Endothelial cell of umbilical vein (primary cell): ENCODE measurements at regions not wholly inside any gene's neighbourhood (a gene's known extent, or its start where the extent isn't known, plus 50 kb on each side); places are given as distances from the start of the nearest gene placed in this dataset.

Source experiments
- BruUV-seq: library from RNA; stranded (reverse); fragments of 400-500 nt; replicated peaks from 2 replicates; lab custom pipeline; 2021; lab: Mats Ljungman, UMichigan
- CTCF ChIA-PET: fragments of 300-600, 350-600 bp; sonication (Branson Sonifier 250); formaldehyde crosslinking; loops from one replicate; lab custom pipeline; 2021; ENCODE audit warnings: antibody characterized with exemption, inconsistent platforms; lab: Charles Lee
- POLR2A ChIA-PET: fragments of 300-600, 350-600 bp; sonication (Branson Sonifier 250); formaldehyde crosslinking; loops from one replicate; lab custom pipeline; 2021; ENCODE audit warnings: antibody characterized with exemption, inconsistent platforms; lab: Charles Lee
- DNase-seq: peaks from one replicate; pipeline ENCODE4 v3.0.0-alpha.2; 2011; ENCODE audit warnings: low read depth, low spot score
- FAIRE-seq: peaks from 2 replicates; lab custom pipeline; 2011; peaks lifted over from hg19 to GRCh38; lab: Jason Lieb, UNC
- H2AFZ ChIP-seq: 2 replicates; pipeline ENCODE4 v1.6.0; 2012; ENCODE audit warnings: low read depth, low read length, control low read depth, inconsistent platforms
- H3K27ac ChIP-seq: 2 replicates; pipeline ENCODE4 v1.5.1; 2011; ENCODE audit warnings: low read depth, mild to moderate bottlenecking, control low read depth, low read length, moderate library complexity; ENCODE audit not compliant: insufficient read depth
- H3K27me3 ChIP-seq, 2 experiments: 2 replicates each; pipeline versions ENCODE4 v1.6.0 to v1.6.1; 2011; ENCODE audit warnings: low read length in 2 of 2, mixed read lengths in 1 of 2; ENCODE audit not compliant: control insufficient read depth in 2 of 2, insufficient read depth in 2 of 2
- H3K36me3 ChIP-seq, 2 experiments: 2 replicates in 1 of 2; 3 replicates in 1 of 2; pipeline ENCODE4 v1.5.1; 2011; ENCODE audit warnings: low read length in 2 of 2, mild to moderate bottlenecking in 1 of 2, moderate library complexity in 1 of 2; ENCODE audit not compliant: control insufficient read depth in 2 of 2, insufficient read depth in 2 of 2; ENCODE audit errors: extremely low read depth in 1 of 2
- H3K4me1 ChIP-seq: 3 replicates; pipeline ENCODE4 v1.5.1; 2011; ENCODE audit warnings: mild to moderate bottlenecking, low read length; ENCODE audit not compliant: control insufficient read depth, insufficient read depth; ENCODE audit errors: extremely low read depth
- H3K4me2 ChIP-seq: 2 replicates; pipeline ENCODE4 v1.6.1; 2011; ENCODE audit warnings: low read length, control low read depth, mixed read lengths; ENCODE audit not compliant: insufficient read depth
- H3K4me3 ChIP-seq, 3 experiments: fragments of 200-600 bp in 1 of 3; sonication (generic), shearing (Covaris generic) in 1 of 3; replicated peaks in 1 of 3; 2 replicates each; pipeline ENCODE4 v1.5.1; 2011 to 2016; ENCODE audit warnings: control low read depth in 3 of 3, low read length in 3 of 3, mild to moderate bottlenecking in 2 of 3, inconsistent platforms in 1 of 3, low read depth in 1 of 3, moderate library complexity in 1 of 3; ENCODE audit not compliant: insufficient read depth in 1 of 3
- H3K79me2 ChIP-seq: 2 replicates; pipeline ENCODE4 v1.6.0; 2012; ENCODE audit warnings: low read length, inconsistent platforms; ENCODE audit not compliant: control insufficient read depth, insufficient read depth
- H3K9ac ChIP-seq: replicated peaks from 2 replicates; pipeline ENCODE3; 2011; ENCODE audit warnings: low read length, control low read depth; ENCODE audit not compliant: insufficient read depth; ENCODE audit errors: extremely low read depth
- H3K9me1 ChIP-seq: replicated peaks from 3 replicates; pipeline ENCODE4 v1.6.0; 2011; ENCODE audit warnings: mild to moderate bottlenecking, low read length; ENCODE audit not compliant: control insufficient read depth, insufficient read depth; ENCODE audit errors: extremely low read depth
- H3K9me3 ChIP-seq: replicated peaks from 2 replicates; pipeline ENCODE4 v1.5.1; 2012; ENCODE audit warnings: low read length, inconsistent platforms; ENCODE audit not compliant: control insufficient read depth, insufficient read depth
- H4K20me1 ChIP-seq: replicated peaks from 2 replicates; pipeline ENCODE3; 2011; ENCODE audit warnings: mild to moderate bottlenecking, low read length; ENCODE audit not compliant: control insufficient read depth, insufficient read depth; ENCODE audit errors: extremely low read depth
- CTCF ChIP-seq, 2 donors: IDR thresholded peaks; 1 replicate in 1 of 2; 2 replicates in 1 of 2; pipeline ENCODE4 v1.5.1; 2011; ENCODE audit warnings: low read length in 2 of 2, mild to moderate bottlenecking in 2 of 2, moderate library complexity in 2 of 2, control low read depth in 1 of 2, inconsistent platforms in 1 of 2, low read depth in 1 of 2; ENCODE audit not compliant: insufficient read depth in 1 of 2; ENCODE audit errors: extremely low read depth in 1 of 2
- FOS ChIP-seq: IDR thresholded peaks from 2 replicates; pipeline ENCODE4 v1.6.1; 2011; ENCODE audit warnings: mild to moderate bottlenecking, low read length, moderate library complexity, borderline replicate concordance; ENCODE audit not compliant: insufficient read depth
- GATA2 ChIP-seq: IDR thresholded peaks from 2 replicates; pipeline ENCODE4 v1.7.0; 2011; ENCODE audit warnings: low read depth, mild to moderate bottlenecking, moderate library complexity, mixed read lengths, low read length; ENCODE audit not compliant: insufficient read length, insufficient read depth
- MYC ChIP-seq: IDR thresholded peaks from one replicate; pipeline ENCODE4 v1.6.1; 2011; ENCODE audit warnings: mild to moderate bottlenecking, low read depth, low read length
- POLR2A ChIP-seq: IDR thresholded peaks from 2 replicates; pipeline ENCODE4 v1.6.1; 2012; ENCODE audit warnings: low read depth, mild to moderate bottlenecking, control low read depth, low read length
- POLR2AphosphoS5 ChIP-seq: IDR thresholded peaks from 2 replicates; pipeline ENCODE4 v1.6.1; 2012; ENCODE audit warnings: low read depth, mild to moderate bottlenecking, control low read depth, low read length, moderate library complexity; ENCODE audit not compliant: insufficient read depth
- dilution Hi-C: fragments of 300-500 bp; cut with MboI; formaldehyde crosslinking; loops from one replicate; pipeline ENCODE4 v1.15.0; 2019; ENCODE audit warnings: low sequenced_read_pairs; ENCODE audit not compliant: extremely low pct_ligation_motif_present
- intact Hi-C: fragments of 100-400 bp; cut with micrococcal nuclease; formaldehyde crosslinking; loops from one replicate; pipeline ENCODE4 v1.10.0; 2022
- TF ChIP-seq, protein P1 (sequence below): IDR thresholded peaks from 2 replicates; pipeline ENCODE4 v1.6.1; 2011; ENCODE audit not compliant: insufficient read depth, insufficient read length

GRCh38 chr4:175514174-175514573 is 297.9 kb downstream of the GPM6A start:
- DNase-seq: no peak
- Histone ChIP-seq H3K4me1 (no peaks in the 10 kb centered on the region), H3K4me2 (no peak overlapping the region), H3K79me2 (no peaks in the 10 kb centered on the region), H3K36me3 (no peaks in the 10 kb centered on the region), H3K9me3 (peaks cover 2% of the 10 kb centered on the region), H4K20me1 (no peaks in the 10 kb centered on the region), H3K27me3 (no peaks in the 10 kb centered on the region), H3K9ac (no peak overlapping the region), H2AFZ (no peak overlapping the region), H3K4me3 (no peak overlapping the region), H3K9me1 (no peaks in the 10 kb centered on the region), H3K27ac (no peak overlapping the region)
- no peak for TF ChIP-seq GATA2
- no peak for TF ChIP-seq MYC
- no peak for TF ChIP-seq CTCF (IDR thresholded peaks at IDR 0.05; ENCODE audit: extremely low read depth in 1 of 2, insufficient read depth in 1 of 2, low read depth in 1 of 2, low read length in 2 of 2)
- no peak for TF ChIP-seq POLR2A
- TF ChIP-seq, protein P1, sequence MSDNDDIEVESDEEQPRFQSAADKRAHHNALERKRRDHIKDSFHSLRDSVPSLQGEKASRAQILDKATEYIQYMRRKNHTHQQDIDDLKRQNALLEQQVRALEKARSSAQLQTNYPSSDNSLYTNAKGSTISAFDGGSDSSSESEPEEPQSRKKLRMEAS: no peak
- BruUV-seq: no TSS peak
- dilution Hi-C loops (no loop called here), intact Hi-C loops (no loop called here)
- ChIA-PET CTCF (no interaction called here), POLR2A (no interaction called here)
- no peak for FAIRE-seq

- dilution Hi-C loops (no loop called here), intact Hi-C loops (no loop called here)
- Histone ChIP-seq H4K20me1 (no peaks in the 10 kb centered on the region), H3K9me3 (no peaks in the 10 kb centered on the region), H3K4me3 (no peak overlapping the region), H3K4me2 (no peak overlapping the region), H3K27ac (no peak overlapping the region), H3K79me2 (no peaks in the 10 kb centered on the region), H2AFZ (no peak overlapping the region), H3K27me3 (no peaks in the 10 kb centered on the region), H3K36me3 (no peaks in the 10 kb centered on the region), H3K9ac (no peak overlapping the region), H3K4me1 (no peaks in the 10 kb centered on the region), H3K9me1 (no peaks in the 10 kb centered on the region)
- TF ChIP-seq POLR2AphosphoS5 (no peak), MYC (no peak), FOS (no peak), GATA2 (no peak), CTCF (IDR thresholded peaks at IDR 0.05; ENCODE audit: extremely low read depth in 1 of 2, insufficient read depth in 1 of 2, low read depth in 1 of 2, low read length in 2 of 2) (no peak), POLR2A (no peak)
- TF ChIP-seq, protein P1: no peak
- BruUV-seq: no TSS peak
- POLR2A ChIA-PET: no interaction called here
- DNase-seq: no peak
- CTCF ChIA-PET: no interaction called here
- no peak for FAIRE-seq
These were observed 281.4 kb downstream of the GPM6A start for GRCh38 chr4:175530655-175531054.
